ENCODE measurements at regions not wholly inside any gene's neighbourhood (a gene's known extent, or its start where the extent isn't known, plus 50 kb on each side); places are given as distances from the start of the nearest gene placed in this dataset.
"Not testable (repeated sequence)": the region's sequence is repeated elsewhere in the genome, so short reads cannot be mapped to it uniquely, and the experiment has no call there.

GRCh38 chr1:9466780-9467758 lies 72.2 kb upstream of the SLC25A33 start:
- no peak for DNase-seq

- DNase-seq: not testable (repeated sequence)
Measured at GRCh38 chr1:9469882-9470281, 69.4 kb upstream of the SLC25A33 start.

- no peak for DNase-seq
Measured at GRCh38 chr1:9471679-9472078, 67.6 kb upstream of the SLC25A33 start.

DNA sequence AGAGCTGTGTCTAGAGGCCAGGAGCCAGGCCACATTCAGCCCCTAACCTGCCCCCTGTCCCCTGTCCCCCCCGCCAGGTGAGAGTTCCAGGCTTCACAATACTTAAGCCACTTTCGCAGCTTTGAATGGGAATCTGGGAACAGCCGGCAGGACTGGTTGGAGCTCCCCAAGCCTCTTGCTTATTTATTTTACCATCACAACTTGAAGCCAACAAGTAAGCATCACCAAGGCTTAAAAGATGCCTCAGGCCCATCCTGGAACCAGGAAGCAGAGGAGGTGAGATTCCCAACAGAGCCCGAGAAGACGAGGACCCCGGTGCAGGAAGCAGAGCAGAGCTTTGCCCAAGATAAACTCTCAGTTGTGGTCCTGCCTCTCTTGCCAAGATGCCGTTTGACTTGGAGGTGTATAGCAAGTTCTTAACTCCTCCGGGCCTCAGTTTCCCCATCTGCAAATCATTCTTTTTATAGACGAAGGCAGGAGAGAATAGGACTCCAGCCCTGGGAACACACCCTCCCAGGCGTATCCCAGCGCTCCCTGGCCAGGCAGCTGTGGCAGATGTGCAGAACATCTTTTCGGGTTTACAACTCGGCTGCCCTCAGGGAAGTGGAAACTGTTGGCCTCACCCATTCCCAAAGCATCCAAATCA lies 66.8 kb upstream of the SLC25A33 start:
- DNase-seq: no peak

- DNase-seq: no peak
Measured at GRCh38 chr1:9473032-9473807, 66.0 kb upstream of the SLC25A33 start.

- DNase-seq: no peak
Measured at GRCh38 chr1:9475061-9475627, 64.1 kb upstream of the SLC25A33 start.

DNA sequence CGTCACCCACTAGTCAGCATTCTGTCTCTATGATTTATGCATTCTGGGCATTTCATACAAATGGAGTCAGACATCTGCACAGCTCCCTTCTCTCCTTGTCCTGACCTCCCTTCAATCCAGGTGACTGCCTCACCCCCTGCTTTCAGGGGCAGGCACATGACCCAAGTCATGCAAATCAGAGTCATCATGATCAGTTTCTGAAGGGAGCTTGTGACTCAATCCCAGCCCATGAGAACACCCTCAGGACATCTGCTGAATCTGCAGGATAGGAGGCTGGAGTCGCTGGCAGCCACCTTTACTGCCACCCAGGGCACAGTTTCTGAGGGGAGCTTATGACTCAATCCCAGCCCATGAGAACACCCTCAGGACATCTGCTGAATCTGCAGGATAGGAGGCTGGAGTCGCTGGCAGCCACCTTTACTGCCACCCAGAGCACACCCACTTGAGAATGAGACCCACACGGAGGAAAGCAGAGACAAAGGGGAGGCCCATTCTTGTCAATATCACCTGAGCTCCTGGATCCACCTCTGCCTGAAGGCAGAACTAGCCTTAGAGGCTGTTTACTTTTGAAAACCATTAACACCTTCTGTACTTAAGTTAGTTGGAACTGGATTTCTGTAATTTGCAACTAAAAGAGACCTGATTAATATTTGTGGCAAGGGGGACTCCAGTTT lies 62.3 kb upstream of the SLC25A33 start:
- no peak for DNase-seq

GRCh38 chr1:9477535-9477934 lies 61.7 kb upstream of the SLC25A33 start:
- DNase-seq: no peak

GRCh38 chr1:9478021-9478420 lies 61.2 kb upstream of the SLC25A33 start:
- no peak for DNase-seq

- DNase-seq: no peak
Measured at GRCh38 chr1:9481048-9481447, 58.2 kb upstream of the SLC25A33 start.

- DNase-seq: no peak
Measured at GRCh38 chr1:9482403-9482802, 56.9 kb upstream of the SLC25A33 start.

- DNase-seq: no peak
Measured at GRCh38 chr1:9482816-9483572, 56.3 kb upstream of the SLC25A33 start.

- no peak for DNase-seq
Measured at GRCh38 chr1:9486466-9487140, 52.7 kb upstream of the SLC25A33 start.

Measured in activated naive CD4-positive, alpha-beta T cell (primary cell).